ENCODE measurements at regions not wholly inside any gene's neighbourhood (a gene's known extent, or its start where the extent isn't known, plus 50 kb on each side); places are given as distances from the start of the nearest gene placed in this dataset.

GRCh38 chr16:86765389-86766026 is 187.2 kb downstream of the FOXL1 start:
- no peak for DNase-seq (ENCODE audit: extremely low read depth in 1 of 2, low read depth in 1 of 2)

DNA sequence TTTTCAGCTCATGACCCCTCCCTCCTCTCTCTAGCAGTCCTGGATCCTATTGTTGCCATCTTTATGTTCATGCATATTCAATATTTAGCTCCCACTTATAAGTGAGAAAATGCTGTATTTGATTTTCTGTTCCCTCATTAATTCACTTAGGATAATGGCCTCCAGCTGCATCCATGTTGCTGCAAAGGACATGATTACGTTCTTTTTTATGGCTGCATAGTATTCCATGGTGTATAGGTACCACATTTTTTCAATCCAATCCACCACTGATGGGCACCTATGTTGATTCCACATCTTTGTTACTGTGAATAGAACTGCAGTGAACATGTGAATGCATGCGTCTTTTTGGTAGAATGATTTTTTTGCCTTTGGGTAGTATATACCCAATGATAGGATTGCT is 188.4 kb downstream of the FOXL1 start:
- no peak for DNase-seq (ENCODE audit: extremely low read depth in 1 of 2, low read depth in 1 of 2)

- DNase-seq (ENCODE audit: extremely low read depth in 1 of 2, low read depth in 1 of 2) = no peak
Observed at GRCh38 chr16:86768228-86768791, 190.0 kb downstream of the FOXL1 start.

- no peak for DNase-seq (ENCODE audit: extremely low read depth in 1 of 2, low read depth in 1 of 2)
Observed at GRCh38 chr16:86768999-86769398, 190.7 kb downstream of the FOXL1 start.

GRCh38 chr16:86771506-86772460 is 193.4 kb downstream of the FOXL1 start:
- no peak for DNase-seq (ENCODE audit: extremely low read depth in 1 of 2, low read depth in 1 of 2)

DNA sequence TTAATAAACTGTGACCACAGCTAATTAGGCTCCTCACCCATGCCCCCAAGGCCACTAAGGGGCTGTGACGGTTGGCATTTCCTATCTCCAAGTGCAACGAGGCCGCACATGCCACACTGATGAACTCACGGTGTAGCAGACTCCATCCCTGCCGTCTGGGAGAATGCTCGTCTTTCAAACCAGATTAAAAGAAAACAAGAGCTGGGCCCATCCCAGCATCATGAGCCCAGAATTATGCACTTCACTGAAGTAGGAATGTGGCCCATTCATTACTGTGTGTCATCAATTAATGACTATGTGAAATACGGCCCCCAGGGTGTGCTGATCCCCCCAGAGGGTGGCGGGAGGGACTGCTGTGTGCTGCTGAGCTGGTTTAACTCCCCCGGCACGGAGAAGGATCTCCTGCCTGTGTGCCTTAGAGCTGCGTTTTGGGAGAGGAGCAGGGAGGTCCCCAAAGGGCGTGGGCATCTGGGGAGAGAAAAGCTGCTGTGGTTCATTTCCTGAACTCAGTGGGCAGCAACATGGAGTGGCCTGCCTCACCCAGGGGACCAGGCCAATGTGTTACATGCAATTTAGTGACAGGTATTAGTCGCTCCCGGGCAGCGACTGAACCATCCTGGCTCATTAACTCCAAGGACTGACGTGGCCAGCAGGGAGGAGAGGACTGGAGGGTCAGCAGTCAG is 194.5 kb downstream of the FOXL1 start:
- no peak for DNase-seq (ENCODE audit: extremely low read depth in 1 of 2, low read depth in 1 of 2)

DNA sequence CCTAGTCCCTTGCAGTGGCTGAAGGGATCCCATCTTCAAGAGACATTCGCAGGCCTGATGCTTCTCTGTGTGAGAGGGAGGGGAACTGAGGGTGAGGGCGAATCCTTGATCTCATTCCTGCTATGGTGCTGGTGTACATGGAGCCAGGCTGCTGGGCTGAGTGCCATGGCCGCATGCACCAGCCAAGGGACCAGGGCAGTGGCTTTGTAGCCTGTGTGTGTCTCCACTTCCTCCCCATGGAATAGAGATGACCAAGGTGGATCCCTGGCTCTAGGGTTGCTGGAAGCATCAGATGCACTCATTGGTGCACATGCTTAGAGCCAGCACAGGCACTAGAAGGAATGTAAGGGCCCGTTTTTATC is 195.0 kb downstream of the FOXL1 start:
- DNase-seq (ENCODE audit: extremely low read depth in 1 of 2, low read depth in 1 of 2) = no peak

DNA sequence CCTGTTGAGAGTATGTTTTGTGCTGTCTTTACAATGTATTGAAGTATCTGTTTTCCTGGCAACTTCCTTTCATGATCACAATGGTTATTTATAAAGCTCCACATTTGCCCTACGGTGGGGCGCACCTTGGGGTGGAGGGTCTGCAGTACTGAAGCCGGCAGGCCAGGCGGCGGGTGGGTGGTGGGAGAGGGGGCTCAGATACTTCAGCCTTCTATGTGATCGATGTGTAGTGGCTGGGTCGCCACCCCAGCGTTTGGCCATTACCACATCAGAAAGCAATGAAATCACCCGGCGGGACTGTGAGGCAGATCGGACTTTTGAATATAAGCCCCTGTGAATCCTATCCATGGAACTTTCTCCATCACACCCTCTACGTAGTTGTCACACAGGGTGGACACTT is 196.6 kb downstream of the FOXL1 start:
- no peak for DNase-seq (ENCODE audit: extremely low read depth in 1 of 2, low read depth in 1 of 2)

DNA sequence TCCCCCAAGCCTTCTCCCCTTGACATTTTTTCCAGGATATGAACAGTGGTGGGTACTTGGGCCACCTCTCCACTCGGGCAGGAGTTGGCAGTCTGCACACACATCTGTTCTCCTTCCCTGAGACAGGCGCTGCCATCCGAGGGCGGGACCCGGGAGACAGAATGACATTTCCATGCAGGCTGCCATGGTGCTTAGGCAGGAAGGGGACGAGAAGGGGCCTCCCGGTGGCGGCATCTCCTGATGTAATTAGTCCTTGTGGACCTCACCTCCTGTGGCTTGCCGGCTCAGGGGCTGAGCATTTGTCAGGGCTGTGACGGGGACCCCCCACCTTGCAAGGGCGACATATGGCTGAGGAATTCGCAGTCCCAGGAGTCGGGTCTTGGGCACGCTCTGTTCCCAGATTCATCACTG is 197.2 kb downstream of the FOXL1 start:
- DNase-seq (ENCODE audit: extremely low read depth in 1 of 2, low read depth in 1 of 2) = no peak

- DNase-seq (ENCODE audit: extremely low read depth in 1 of 2, low read depth in 1 of 2) = no peak
Observed at GRCh38 chr16:86777381-86777946, 199.1 kb downstream of the FOXL1 start.

- DNase-seq (ENCODE audit: extremely low read depth in 1 of 2, low read depth in 1 of 2) = no peak
Observed at GRCh38 chr16:86778108-86778745, 199.9 kb downstream of the FOXL1 start.

- no peak for DNase-seq (ENCODE audit: extremely low read depth in 1 of 2, low read depth in 1 of 2)
Observed at GRCh38 chr16:86778978-86779377, 200.6 kb downstream of the FOXL1 start.

DNA sequence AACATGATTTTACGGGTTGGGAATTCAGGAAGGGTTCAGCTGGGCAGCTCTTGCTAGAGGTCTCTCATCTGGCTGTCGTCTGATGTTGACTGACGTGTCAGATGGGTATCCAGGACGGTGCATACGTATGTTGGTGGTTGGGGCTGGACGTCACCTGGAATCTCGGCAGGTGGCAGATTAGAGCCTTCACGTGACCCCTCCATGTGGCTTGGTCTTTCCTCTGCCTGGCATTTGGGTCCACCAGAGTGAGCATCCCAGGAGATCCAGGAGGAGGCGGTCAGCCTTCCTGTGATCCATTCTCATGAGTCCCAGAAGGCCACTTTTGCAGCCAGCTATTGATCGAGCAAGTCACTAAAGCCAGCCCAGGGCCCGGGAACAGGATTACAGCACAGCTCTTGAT is 202.7 kb downstream of the FOXL1 start:
- no peak for DNase-seq (ENCODE audit: extremely low read depth in 1 of 2, low read depth in 1 of 2)

DNA sequence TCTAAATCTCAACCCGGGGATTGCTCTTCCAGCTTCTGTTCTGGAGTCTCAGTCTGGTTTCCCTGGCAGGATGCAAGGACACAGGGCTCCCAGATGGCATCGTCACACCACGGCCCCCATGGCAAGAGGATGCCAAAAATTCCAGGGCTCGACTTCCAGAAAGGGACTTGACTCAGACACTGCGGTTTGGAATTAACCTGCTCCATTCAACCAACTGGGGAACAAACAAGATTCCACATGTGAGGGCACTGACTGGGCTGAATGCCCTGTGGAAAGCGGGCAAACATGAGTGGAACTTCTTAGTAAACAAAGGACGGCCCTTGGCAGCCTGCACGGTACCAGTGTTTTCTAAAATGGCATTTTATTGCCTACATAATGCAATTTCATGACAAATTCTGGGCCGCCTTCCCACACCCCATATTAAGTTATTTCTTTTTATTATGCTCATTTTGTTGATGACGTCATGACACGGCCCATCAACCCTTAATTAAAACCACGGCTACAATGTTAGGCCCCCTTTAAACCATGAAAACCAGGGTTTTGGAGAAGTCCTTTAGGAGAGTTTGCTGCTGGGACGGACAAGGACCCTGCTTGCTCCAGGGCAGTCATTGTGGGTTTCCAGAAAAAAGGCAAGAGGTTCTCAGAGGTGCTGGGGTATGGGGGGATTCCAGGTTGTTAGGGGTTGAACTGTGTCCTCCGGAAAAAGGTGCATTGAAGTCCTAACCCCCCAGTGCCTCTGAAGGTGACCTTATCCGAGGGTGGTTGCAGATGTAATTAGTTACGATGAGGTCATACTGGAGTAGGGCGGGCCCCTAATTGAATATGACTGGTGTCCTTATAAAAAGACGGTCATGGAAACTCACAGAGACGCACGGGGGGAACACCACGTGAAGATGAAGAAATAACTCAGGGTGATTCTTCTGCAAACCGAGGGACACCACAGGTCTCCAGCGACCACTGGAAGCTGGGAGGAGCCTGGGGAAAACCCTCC is 205.6 kb downstream of the FOXL1 start:
- no peak for DNase-seq (ENCODE audit: extremely low read depth in 1 of 2, low read depth in 1 of 2)

GRCh38 chr16:86786338-86786737 is 208.0 kb downstream of the FOXL1 start:
- no peak for DNase-seq (ENCODE audit: extremely low read depth in 1 of 2, low read depth in 1 of 2)

DNA sequence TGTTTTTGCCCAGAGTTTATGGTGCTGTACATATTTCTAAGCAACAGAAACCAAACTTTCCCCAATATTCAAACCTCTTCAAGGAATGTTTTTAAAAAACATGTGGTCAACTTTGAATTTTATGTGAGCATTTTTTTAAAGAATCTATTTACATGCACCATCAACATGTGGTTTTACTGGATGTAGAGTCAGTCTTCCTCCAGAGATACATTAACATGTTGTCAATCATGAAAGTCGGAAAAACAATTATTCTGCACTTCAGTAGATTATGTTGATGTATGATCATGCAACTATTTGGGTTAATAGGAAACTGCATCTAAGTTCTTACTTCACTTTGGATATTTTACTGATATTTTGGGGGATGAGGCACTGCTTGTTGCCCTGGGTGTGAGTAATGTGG is 208.6 kb downstream of the FOXL1 start:
- DNase-seq (ENCODE audit: extremely low read depth in 1 of 2, low read depth in 1 of 2) = no peak

DNA sequence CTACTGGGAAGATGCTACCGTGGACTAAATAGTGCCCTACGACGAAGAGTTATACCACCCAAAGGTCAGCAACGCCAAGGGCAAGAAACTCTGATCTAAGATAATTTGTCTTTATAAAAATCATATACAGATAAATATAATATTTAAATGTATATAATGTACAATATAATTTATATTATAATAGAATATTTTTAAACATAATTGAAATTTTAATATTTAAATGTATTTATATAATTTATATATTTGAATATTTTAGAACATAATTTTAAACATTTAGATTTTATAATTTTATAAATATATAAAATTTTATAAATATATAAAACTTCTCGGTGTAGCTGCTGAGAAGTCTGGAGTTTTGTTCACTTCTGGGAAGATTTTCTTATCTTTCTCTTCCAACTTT is 209.2 kb downstream of the FOXL1 start:
- no peak for DNase-seq (ENCODE audit: extremely low read depth in 1 of 2, low read depth in 1 of 2)

DNA sequence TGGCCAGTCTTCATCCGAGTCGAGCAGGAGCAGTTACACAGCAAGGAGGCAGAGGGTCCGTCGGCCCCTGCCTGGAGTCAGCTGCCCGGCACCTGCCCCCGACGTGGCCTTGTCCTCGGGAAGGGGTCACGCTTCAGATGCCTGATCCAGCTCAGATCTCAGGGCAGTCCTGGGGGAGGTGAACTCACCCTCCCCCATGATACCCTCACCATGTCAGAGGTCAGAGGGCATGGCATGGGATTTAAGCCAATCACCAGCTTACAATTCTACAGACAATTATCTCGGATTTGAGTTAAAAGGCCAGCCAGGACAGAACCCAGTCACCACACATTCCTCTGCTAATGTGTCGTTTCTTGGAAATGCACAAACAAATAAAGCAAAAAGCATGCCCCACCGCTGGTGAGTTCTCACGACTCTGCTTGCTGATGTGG is 211.3 kb downstream of the FOXL1 start:
- no peak for DNase-seq (ENCODE audit: extremely low read depth in 1 of 2, low read depth in 1 of 2)

DNA sequence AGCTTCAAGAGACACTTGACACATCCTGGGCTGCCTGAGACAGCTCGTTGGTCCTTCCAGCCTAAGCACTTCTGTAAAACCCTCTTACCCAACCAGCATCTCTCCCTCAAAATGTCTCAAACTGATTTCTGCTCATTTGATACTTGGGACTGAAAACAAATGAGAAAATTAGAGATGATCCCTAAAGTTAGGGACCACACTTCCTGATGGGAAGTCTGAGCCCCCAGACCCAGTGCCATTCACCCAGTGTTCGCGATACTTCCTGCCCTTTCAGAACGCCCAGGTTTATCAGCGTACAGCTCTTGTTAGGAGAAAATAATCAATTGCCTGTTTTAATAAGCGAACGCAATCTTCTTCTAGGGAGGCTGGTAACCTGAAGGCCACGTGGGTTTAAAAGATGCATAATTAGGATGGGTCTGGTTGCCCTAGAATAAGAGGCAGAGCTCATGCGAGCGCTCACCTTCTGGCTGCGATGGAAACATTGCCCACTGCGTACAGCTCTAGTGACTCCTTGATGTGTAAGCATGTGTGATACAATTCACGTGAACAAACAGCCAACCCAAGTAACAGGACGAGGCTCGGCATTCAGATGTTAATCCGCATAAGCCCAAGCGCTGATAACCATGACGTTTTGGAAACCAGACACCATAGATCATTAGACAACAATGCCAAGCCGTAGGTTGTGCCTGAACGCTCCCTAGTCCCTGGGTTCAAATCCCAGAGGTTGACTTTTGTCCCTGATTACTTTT is 213.1 kb downstream of the FOXL1 start:
- DNase-seq (ENCODE audit: extremely low read depth in 1 of 2, low read depth in 1 of 2) = no peak

Data from activated CD8-positive, alpha-beta memory T cell treated with anti-CD3 and anti-CD28 coated beads for 1 hour (primary cell).